OCI-LY1 (cell line): ENCODE measurements at regions not wholly inside any gene's neighbourhood (a gene's known extent, or its start where the extent isn't known, plus 50 kb on each side); places are given as distances from the start of the nearest gene placed in this dataset.

Experiments used
- EZH2 ChIP-seq: fragments of 200-600 bp; sonication (generic), shearing (Covaris generic); IDR thresholded peaks from 2 replicates; pipeline ENCODE4 v1.8.0; 2017; ENCODE audit warnings: borderline replicate concordance, mixed run types, mild to moderate bottlenecking, antibody characterized with exemption, low read length, moderate library complexity, mixed read lengths
- TF ChIP-seq, protein P1 (sequence below): fragments of 200-600 bp; sonication (generic), shearing (Covaris generic); IDR thresholded peaks from 2 replicates; pipeline ENCODE4 v1.5.1; 2017; ENCODE audit warnings: mild to moderate bottlenecking, antibody characterized with exemption, low read length, moderate library complexity, mixed read lengths

DNA sequence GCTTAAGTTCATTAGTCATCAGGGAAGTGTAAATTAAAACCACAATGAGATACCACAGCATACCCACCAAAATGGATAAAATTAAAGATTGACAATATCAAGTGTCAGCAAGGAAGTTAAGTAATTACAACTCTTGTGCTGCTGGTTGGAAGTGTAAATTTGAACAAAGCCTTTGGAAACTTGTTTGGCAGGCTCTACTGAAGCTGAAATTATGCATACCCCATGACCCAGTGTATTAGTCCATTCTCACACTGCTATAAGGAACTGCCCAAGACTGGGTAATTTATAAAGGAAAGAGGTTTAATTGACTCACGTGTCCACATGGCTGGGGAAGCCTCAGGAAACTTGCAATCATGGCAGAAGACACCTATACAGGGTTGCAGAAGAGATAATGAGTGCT is 196.1 kb downstream of the PDCD6IP start:
- TF ChIP-seq, protein P1, sequence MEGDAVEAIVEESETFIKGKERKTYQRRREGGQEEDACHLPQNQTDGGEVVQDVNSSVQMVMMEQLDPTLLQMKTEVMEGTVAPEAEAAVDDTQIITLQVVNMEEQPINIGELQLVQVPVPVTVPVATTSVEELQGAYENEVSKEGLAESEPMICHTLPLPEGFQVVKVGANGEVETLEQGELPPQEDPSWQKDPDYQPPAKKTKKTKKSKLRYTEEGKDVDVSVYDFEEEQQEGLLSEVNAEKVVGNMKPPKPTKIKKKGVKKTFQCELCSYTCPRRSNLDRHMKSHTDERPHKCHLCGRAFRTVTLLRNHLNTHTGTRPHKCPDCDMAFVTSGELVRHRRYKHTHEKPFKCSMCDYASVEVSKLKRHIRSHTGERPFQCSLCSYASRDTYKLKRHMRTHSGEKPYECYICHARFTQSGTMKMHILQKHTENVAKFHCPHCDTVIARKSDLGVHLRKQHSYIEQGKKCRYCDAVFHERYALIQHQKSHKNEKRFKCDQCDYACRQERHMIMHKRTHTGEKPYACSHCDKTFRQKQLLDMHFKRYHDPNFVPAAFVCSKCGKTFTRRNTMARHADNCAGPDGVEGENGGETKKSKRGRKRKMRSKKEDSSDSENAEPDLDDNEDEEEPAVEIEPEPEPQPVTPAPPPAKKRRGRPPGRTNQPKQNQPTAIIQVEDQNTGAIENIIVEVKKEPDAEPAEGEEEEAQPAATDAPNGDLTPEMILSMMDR, result no peak
- TF ChIP-seq EZH2, result no peak
